Left renal pelvis (tissue), 4 donors: ENCODE measurements at regions not wholly inside any gene's neighbourhood (a gene's known extent, or its start where the extent isn't known, plus 50 kb on each side); places are given as distances from the start of the nearest gene placed in this dataset.

ENCODE experiments used
- DNase-seq, 4 donors: peaks; one replicate each; pipeline ENCODE4 v3.0.0-alpha.2; 2013; ENCODE audit warnings: low read depth in 4 of 4, low spot score in 3 of 4

GRCh38 chr3:24639481-24640329 is 145.1 kb upstream of the THRB start:
- no peak for DNase-seq

GRCh38 chr3:24640330-24640877 is 145.8 kb upstream of the THRB start:
- no peak for DNase-seq

GRCh38 chr3:24641628-24642027 is 147.0 kb upstream of the THRB start:
- DNase-seq: no peak

GRCh38 chr3:24645047-24645446 is 150.4 kb upstream of the THRB start:
- DNase-seq: no peak

GRCh38 chr3:24646790-24647189 is 152.1 kb upstream of the THRB start:
- DNase-seq: no peak

- DNase-seq: no peak
These were observed 153.4 kb upstream of the THRB start for GRCh38 chr3:24648063-24648462.

GRCh38 chr3:24650839-24651238 is 156.2 kb upstream of the THRB start:
- DNase-seq: no peak

- DNase-seq: no peak
These were observed 163.3 kb upstream of the THRB start for GRCh38 chr3:24657870-24658510.

GRCh38 chr3:24661175-24661584 is 166.5 kb upstream of the THRB start:
- DNase-seq: no peak

GRCh38 chr3:24662449-24663345 is 168.0 kb upstream of the THRB start:
- DNase-seq: no peak

- no peak for DNase-seq
These were observed 168.8 kb upstream of the THRB start for GRCh38 chr3:24663406-24663805.

GRCh38 chr3:24668039-24668438 is 173.4 kb upstream of the THRB start:
- DNase-seq: no peak

- DNase-seq: no peak
These were observed 176.2 kb upstream of the THRB start for GRCh38 chr3:24670871-24671270.

GRCh38 chr3:24673596-24673995 is 178.9 kb upstream of the THRB start:
- no peak for DNase-seq

- no peak for DNase-seq
These were observed 179.6 kb upstream of the THRB start for GRCh38 chr3:24674261-24674660.

- DNase-seq: no peak
These were observed 183.4 kb upstream of the THRB start for GRCh38 chr3:24678021-24678420.

- DNase-seq: no peak
These were observed 183.8 kb upstream of the THRB start for GRCh38 chr3:24678421-24678865.

GRCh38 chr3:24679429-24679828 is 184.8 kb upstream of the THRB start:
- DNase-seq: no peak

- DNase-seq: peak; percentile 24 to 45 (median 29)
These were observed 185.7 kb upstream of the THRB start for GRCh38 chr3:24680214-24680967.

- no peak for DNase-seq
These were observed 187.5 kb upstream of the THRB start for GRCh38 chr3:24682141-24682547.
